ENCODE measurements at regions not wholly inside any gene's neighbourhood (a gene's known extent, or its start where the extent isn't known, plus 50 kb on each side); places are given as distances from the start of the nearest gene placed in this dataset.

- Mint-ChIP-seq H3K9me3 (no peaks in the 10 kb centered on the region), H3K27me3 (ENCODE audit: insufficient read depth, low read depth) (peaks cover 2% of the 10 kb centered on the region), H3K36me3 (no peaks in the 10 kb centered on the region), H3K4me1 (no peaks in the 10 kb centered on the region), H3K4me3 (no peak overlapping the region), H3K27ac (no peak overlapping the region)
- H2AFZ ChIP-seq (replicated peaks): no peak overlapping the region
- H3K36me3 ChIP-seq: no peaks in the 10 kb centered on the region
- no peak for DNase-seq (ENCODE audit: low spot score)
- no peak overlapping the region for H3K9ac ChIP-seq
- no peak overlapping the region for H3K4me2 ChIP-seq
- H3K4me1 ChIP-seq: no peaks in the 10 kb centered on the region
- no peaks in the 10 kb centered on the region for H3K9me3 ChIP-seq (ENCODE audit: low read depth)
- no peaks in the 10 kb centered on the region for H3K27me3 ChIP-seq
- H3K27ac ChIP-seq: no peak overlapping the region
- H4K20me1 ChIP-seq (ENCODE audit: low read depth): no peaks in the 10 kb centered on the region
- H3F3A ChIP-seq (ENCODE audit: low read depth): no peaks in the 10 kb centered on the region
- TF ChIP-seq EZH2 (IDR thresholded peaks at IDR 0.05) (no peak), CTCF (IDR thresholded peaks at IDR 0.05) (no peak), EZH2phosphoT487 (IDR thresholded peaks at IDR 0.05) (no peak)
- H3K4me3 ChIP-seq: no peak overlapping the region
- H3K79me2 ChIP-seq (ENCODE audit: low read depth): no peaks in the 10 kb centered on the region
These were observed 862.8 kb upstream of the SLITRK1 start for GRCh38 chr13:84745051-84745551.

- no peak for DNase-seq (ENCODE audit: low spot score)
These were observed 861.9 kb upstream of the SLITRK1 start for GRCh38 chr13:84744203-84744602.

GRCh38 chr13:84741253-84741652 is 859.0 kb upstream of the SLITRK1 start:
- Mint-ChIP-seq H3K36me3 (no peaks in the 10 kb centered on the region), H3K27me3 (ENCODE audit: insufficient read depth, low read depth) (peaks cover under 1% of the 10 kb centered on the region), H3K4me3 (no peak overlapping the region), H3K4me1 (no peaks in the 10 kb centered on the region), H3K9me3 (no peaks in the 10 kb centered on the region), H3K27ac (no peak overlapping the region)
- H3K9me3 ChIP-seq (ENCODE audit: low read depth): no peaks in the 10 kb centered on the region
- H2AFZ ChIP-seq (replicated peaks): peak overlapping the region; percentile 46
- no peak overlapping the region for H3K27ac ChIP-seq
- no peaks in the 10 kb centered on the region for H3K36me3 ChIP-seq
- no peaks in the 10 kb centered on the region for H3K27me3 ChIP-seq
- no peak overlapping the region for H3K4me2 ChIP-seq
- H3K9ac ChIP-seq: no peak overlapping the region
- H3K4me3 ChIP-seq: no peak overlapping the region
- no peak for DNase-seq (ENCODE audit: low spot score)
- no peaks in the 10 kb centered on the region for H4K20me1 ChIP-seq (ENCODE audit: low read depth)
- no peaks in the 10 kb centered on the region for H3K79me2 ChIP-seq (ENCODE audit: low read depth)
- no peaks in the 10 kb centered on the region for H3K4me1 ChIP-seq
- H3F3A ChIP-seq (ENCODE audit: low read depth): no peaks in the 10 kb centered on the region
- no peak for TF ChIP-seq EZH2 (IDR thresholded peaks at IDR 0.05)
- TF ChIP-seq EZH2phosphoT487 (IDR thresholded peaks at IDR 0.05): no peak
- no peak for TF ChIP-seq CTCF (IDR thresholded peaks at IDR 0.05)

More at GRCh38 chr13:84744203-84744602, 861.9 kb upstream of the SLITRK1 start:
- Histone ChIP-seq H3K4me3 (no peak overlapping the region), H4K20me1 (ENCODE audit: low read depth) (no peaks in the 10 kb centered on the region), H3K9ac (no peak overlapping the region), H3K9me3 (ENCODE audit: low read depth) (no peaks in the 10 kb centered on the region), H3K4me1 (no peaks in the 10 kb centered on the region), H3K4me2 (no peak overlapping the region), H3K79me2 (ENCODE audit: low read depth) (no peaks in the 10 kb centered on the region), H3K36me3 (no peaks in the 10 kb centered on the region), H3K27me3 (no peaks in the 10 kb centered on the region), H3K27ac (no peak overlapping the region), H2AFZ (replicated peaks) (no peak overlapping the region), H3F3A (ENCODE audit: low read depth) (no peaks in the 10 kb centered on the region)
- Mint-ChIP-seq H3K4me3 (no peak overlapping the region), H3K27me3 (ENCODE audit: insufficient read depth, low read depth) (peaks cover 2% of the 10 kb centered on the region), H3K9me3 (no peaks in the 10 kb centered on the region), H3K4me1 (no peaks in the 10 kb centered on the region), H3K36me3 (no peaks in the 10 kb centered on the region), H3K27ac (no peak overlapping the region)
- no peak for TF ChIP-seq CTCF (IDR thresholded peaks at IDR 0.05)
- no peak for TF ChIP-seq EZH2phosphoT487 (IDR thresholded peaks at IDR 0.05)
- TF ChIP-seq EZH2 (IDR thresholded peaks at IDR 0.05): no peak
